Fibroblast of lung (primary cell): ENCODE measurements at regions not wholly inside any gene's neighbourhood (a gene's known extent, or its start where the extent isn't known, plus 50 kb on each side); places are given as distances from the start of the nearest gene placed in this dataset.
"Not testable (repeated sequence)": the region's sequence is repeated elsewhere in the genome, so short reads cannot be mapped to it uniquely, and the experiment has no call there.

ENCODE experiments used
- DNase-seq, 2 donors: peaks; one replicate each; pipeline versions ENCODE4 v3.0.0 to v3.0.0-alpha.2; 2010; ENCODE audit warnings: low read depth in 2 of 2
- H2AFZ ChIP-seq: 2 replicates; pipeline ENCODE4 v1.5.1; 2012; ENCODE audit warnings: low read length, control low read depth, inconsistent platforms
- H3K27ac ChIP-seq: 2 replicates; pipeline ENCODE4 v1.5.1; 2011; ENCODE audit warnings: low read length, control low read depth; ENCODE audit not compliant: insufficient read depth
- H3K27me3 ChIP-seq: 2 replicates; pipeline ENCODE4 v1.5.1; 2011; ENCODE audit warnings: mild to moderate bottlenecking, low read length; ENCODE audit not compliant: control insufficient read depth, insufficient read depth
- H3K36me3 ChIP-seq: 2 replicates; pipeline ENCODE4 v1.5.1; 2011; ENCODE audit warnings: low read length; ENCODE audit not compliant: control insufficient read depth, insufficient read depth
- H3K4me1 ChIP-seq: 2 replicates; pipeline ENCODE4 v1.5.1; 2011; ENCODE audit warnings: low read length; ENCODE audit not compliant: control insufficient read depth, insufficient read depth; ENCODE audit errors: extremely low read depth
- H3K4me2 ChIP-seq: 2 replicates; pipeline ENCODE4 v1.5.1; 2011; ENCODE audit warnings: low read length, control low read depth; ENCODE audit not compliant: insufficient read depth; ENCODE audit errors: extremely low read depth
- H3K4me3 ChIP-seq, 4 experiments: fragments of 200-600 bp in 1 of 4; sonication (generic) in 1 of 4; replicated peaks in 1 of 4; 2 replicates each; pipeline ENCODE4 v1.5.1; 2011 to 2016; ENCODE audit warnings: low read length in 4 of 4, low read depth in 3 of 4, mild to moderate bottlenecking in 3 of 4, control low read depth in 2 of 4, inconsistent platforms in 1 of 4, mixed read lengths in 1 of 4; ENCODE audit not compliant: insufficient read depth in 1 of 4; ENCODE audit errors: control extremely low read depth in 1 of 4
- H3K79me2 ChIP-seq: 2 replicates; pipeline ENCODE4 v1.5.1; 2012; ENCODE audit warnings: mild to moderate bottlenecking, low read length, inconsistent platforms; ENCODE audit not compliant: control insufficient read depth, insufficient read depth
- H3K9ac ChIP-seq: 2 replicates; pipeline ENCODE4 v1.5.1; 2011; ENCODE audit warnings: mild to moderate bottlenecking, low read length, control low read depth; ENCODE audit not compliant: insufficient read depth
- H3K9me3 ChIP-seq: 2 replicates; pipeline ENCODE4 v1.5.1; 2012; ENCODE audit warnings: low read depth, low read length; ENCODE audit not compliant: control insufficient read depth, insufficient read depth
- H4K20me1 ChIP-seq: 2 replicates; pipeline ENCODE4 v1.5.1; 2011; ENCODE audit warnings: low read length; ENCODE audit not compliant: control insufficient read depth, insufficient read depth; ENCODE audit errors: extremely low read depth
- CTCF ChIP-seq, 2 donors: IDR thresholded peaks in 1 of 2; conservative IDR thresholded peaks in 1 of 2; 1 replicate in 1 of 2; 2 replicates in 1 of 2; pipeline ENCODE4 v1.5.1; 2011 to 2012; ENCODE audit warnings: low read length in 2 of 2, control low read depth in 1 of 2, inconsistent platforms in 1 of 2, low read depth in 1 of 2, mild to moderate bottlenecking in 1 of 2
- EZH2 ChIP-seq: IDR thresholded peaks from 2 replicates; pipeline ENCODE4 v1.5.1; 2012; ENCODE audit warnings: low read length, control low read depth, mild to moderate bottlenecking; ENCODE audit errors: missing control alignments

GRCh38 chr16:31718998-31719397 lies 154.6 kb upstream of the ZNF267 start:
- Histone ChIP-seq H3K27me3 (no peaks in the 10 kb centered on the region), H3K27ac (no peak overlapping the region), H3K4me1 (peaks cover 4% of the 10 kb centered on the region), H3K36me3 (peaks cover 2% of the 10 kb centered on the region), H3K4me3 (no peak overlapping the region), H3K9me3 (no peaks in the 10 kb centered on the region), H3K4me2 (no peak overlapping the region), H2AFZ (no peak overlapping the region), H3K9ac (no peak overlapping the region), H4K20me1 (no peaks in the 10 kb centered on the region), H3K79me2 (peaks cover 15% of the 10 kb centered on the region)
- no peak for TF ChIP-seq CTCF (conservative IDR thresholded peaks at IDR 0.05 in 1 of 2, IDR thresholded peaks at IDR 0.05 in 1 of 2; ENCODE audit: low read depth in 1 of 2, low read length in 2 of 2)
- TF ChIP-seq EZH2: no peak
- DNase-seq: no peak

GRCh38 chr16:31727553-31727952 lies 146.1 kb upstream of the ZNF267 start:
- Histone ChIP-seq H3K27ac (no peak overlapping the region), H4K20me1 (no peaks in the 10 kb centered on the region), H3K9ac (no peak overlapping the region), H3K4me2 (no peak overlapping the region), H3K36me3 (no peaks in the 10 kb centered on the region), H3K9me3 (no peaks in the 10 kb centered on the region), H3K79me2 (no peaks in the 10 kb centered on the region), H3K4me3 (no peak overlapping the region), H3K4me1 (no peaks in the 10 kb centered on the region), H2AFZ (no peak overlapping the region), H3K27me3 (no peaks in the 10 kb centered on the region)
- DNase-seq: no peak
- no peak for TF ChIP-seq EZH2
- no peak for TF ChIP-seq CTCF (conservative IDR thresholded peaks at IDR 0.05 in 1 of 2, IDR thresholded peaks at IDR 0.05 in 1 of 2; ENCODE audit: low read depth in 1 of 2, low read length in 2 of 2)

- Histone ChIP-seq H3K4me1 (no peaks in the 10 kb centered on the region), H2AFZ (no peak overlapping the region), H3K4me2 (no peak overlapping the region), H3K36me3 (no peaks in the 10 kb centered on the region), H3K9ac (no peak overlapping the region), H3K27ac (no peak overlapping the region), H4K20me1 (no peaks in the 10 kb centered on the region), H3K27me3 (no peaks in the 10 kb centered on the region), H3K4me3 (no peak overlapping the region), H3K9me3 (no peaks in the 10 kb centered on the region), H3K79me2 (no peaks in the 10 kb centered on the region)
- DNase-seq: no peak
- TF ChIP-seq CTCF (conservative IDR thresholded peaks at IDR 0.05 in 1 of 2, IDR thresholded peaks at IDR 0.05 in 1 of 2; ENCODE audit: low read depth in 1 of 2, low read length in 2 of 2) (no peak), EZH2 (no peak)
Measured at GRCh38 chr16:31734265-31734664, 139.3 kb upstream of the ZNF267 start.

GRCh38 chr16:31745098-31745497 lies 128.5 kb upstream of the ZNF267 start:
- not testable (repeated sequence) for H3K27me3 ChIP-seq, DNase-seq, H3K4me1 ChIP-seq, H2AFZ ChIP-seq, H3K36me3 ChIP-seq, H3K9me3 ChIP-seq, H3K9ac ChIP-seq, H4K20me1 ChIP-seq, H3K79me2 ChIP-seq, H3K4me3 ChIP-seq, H3K4me2 ChIP-seq, H3K27ac ChIP-seq
